ENCODE measurements at regions not wholly inside any gene's neighbourhood (a gene's known extent, or its start where the extent isn't known, plus 50 kb on each side); places are given as distances from the start of the nearest gene placed in this dataset.

DNA sequence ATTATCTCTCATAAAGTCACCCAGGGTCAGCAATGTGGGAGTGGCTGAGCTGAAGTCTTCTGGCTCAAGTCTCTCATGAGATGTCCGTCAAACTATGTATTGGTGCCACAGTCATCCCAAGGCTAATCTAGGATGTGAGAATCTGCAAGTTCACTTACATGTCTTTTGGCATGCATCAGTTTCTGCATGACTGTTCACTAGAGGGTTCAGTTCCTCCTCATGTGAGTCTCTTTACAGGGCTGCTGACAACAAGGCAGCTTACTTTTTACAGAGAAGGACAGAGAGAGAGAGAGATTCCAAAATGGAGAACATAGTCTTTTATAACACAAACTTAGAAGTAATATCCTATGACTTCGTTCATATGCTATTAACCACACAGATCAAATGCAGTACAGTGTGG, 328.8 kb upstream of the SLITRK1 start:
- TF ChIP-seq CTCF (IDR thresholded peaks at IDR 0.05; ENCODE audit: insufficient read depth, missing control alignments): no peak
- no peak for FAIRE-seq
- no peak for DNase-seq (ENCODE audit: insufficient read length, low spot score)

GRCh38 chr13:84208246-84208910, 326.1 kb upstream of the SLITRK1 start:
- no peak for TF ChIP-seq CTCF (IDR thresholded peaks at IDR 0.05; ENCODE audit: insufficient read depth, missing control alignments)
- no peak for DNase-seq (ENCODE audit: insufficient read length, low spot score)
- no peak for FAIRE-seq

DNA sequence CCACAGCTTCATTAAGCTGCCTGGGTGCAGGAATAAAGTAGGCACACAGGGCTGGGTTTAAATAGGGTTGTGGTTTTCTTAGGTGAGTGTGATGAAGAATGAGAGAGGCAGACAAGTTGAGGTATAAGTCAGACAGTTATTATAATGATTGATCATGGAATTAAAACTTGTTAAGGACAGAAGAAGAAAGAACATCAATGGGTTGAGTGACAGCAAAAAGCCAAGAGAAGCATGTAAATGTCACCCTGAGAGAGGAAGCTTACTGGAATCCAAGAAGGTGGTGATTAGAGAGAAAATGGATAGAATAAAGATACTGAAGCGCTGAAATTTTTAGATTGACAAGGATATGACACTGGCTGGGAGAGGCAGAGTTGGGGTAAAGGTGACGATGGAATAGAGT, 325.2 kb upstream of the SLITRK1 start:
- DNase-seq (ENCODE audit: insufficient read length, low spot score) (no peak), FAIRE-seq (no peak)
- TF ChIP-seq CTCF (IDR thresholded peaks at IDR 0.05; ENCODE audit: insufficient read depth, missing control alignments): no peak

GRCh38 chr13:84200971-84201370, 318.7 kb upstream of the SLITRK1 start:
- TF ChIP-seq CTCF (IDR thresholded peaks at IDR 0.05; ENCODE audit: insufficient read depth, missing control alignments): no peak
- FAIRE-seq (no peak), DNase-seq (ENCODE audit: insufficient read length, low spot score) (no peak)

DNA sequence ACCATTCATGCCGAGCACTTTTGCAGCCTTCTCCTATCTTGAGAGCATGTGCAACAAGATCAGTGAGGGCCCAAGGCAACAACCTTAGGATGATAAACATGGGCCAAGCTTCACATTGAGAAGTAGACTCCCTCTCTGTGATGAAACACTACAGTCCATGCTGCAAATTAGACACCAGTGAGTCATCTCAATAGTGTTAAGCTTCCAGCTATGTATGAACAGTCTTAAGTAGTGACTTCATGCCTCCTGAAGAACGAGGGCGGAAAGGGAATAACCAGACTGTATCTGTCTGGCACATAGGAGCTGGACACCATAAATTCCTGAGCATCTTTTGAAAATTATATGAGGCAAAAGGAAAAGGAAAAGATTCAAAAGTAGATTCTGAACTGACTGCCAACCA, 309.9 kb upstream of the SLITRK1 start:
- FAIRE-seq: no peak
- TF ChIP-seq CTCF (IDR thresholded peaks at IDR 0.05; ENCODE audit: insufficient read depth, missing control alignments): no peak
- DNase-seq (ENCODE audit: insufficient read length, low spot score): no peak

GRCh38 chr13:84191139-84191538, 308.9 kb upstream of the SLITRK1 start:
- FAIRE-seq (no peak), DNase-seq (ENCODE audit: insufficient read length, low spot score) (no peak)
- TF ChIP-seq CTCF (IDR thresholded peaks at IDR 0.05; ENCODE audit: insufficient read depth, missing control alignments): no peak

GRCh38 chr13:84187626-84188025, 305.4 kb upstream of the SLITRK1 start:
- TF ChIP-seq CTCF (IDR thresholded peaks at IDR 0.05; ENCODE audit: insufficient read depth, missing control alignments): no peak
- FAIRE-seq (no peak), DNase-seq (ENCODE audit: insufficient read length, low spot score) (no peak)
